MCF 10A (cell line): ENCODE measurements at regions not wholly inside any gene's neighbourhood (a gene's known extent, or its start where the extent isn't known, plus 50 kb on each side); places are given as distances from the start of the nearest gene placed in this dataset.

Experiments
- BruUV-seq: library from RNA; stranded (reverse); fragments of 400-500 nt; replicated peaks from 2 replicates; lab custom pipeline; 2021; lab: Mats Ljungman, UMichigan
- CTCF ChIA-PET: fragments of 300-600 bp; sonication (Branson Sonifier 250); formaldehyde crosslinking; extraction: SDS; loops from one replicate; lab custom pipeline; 2021; ENCODE audit warnings: antibody characterized with exemption, inconsistent platforms; lab: Yijun Ruan, JAX
- POLR2A ChIA-PET: fragments of 300-600, 350-650 bp; sonication (Branson Sonifier 250); formaldehyde crosslinking; extraction: SDS; loops from one replicate; lab custom pipeline; 2020; ENCODE audit warnings: antibody characterized with exemption, inconsistent platforms; lab: Yijun Ruan, JAX
- DNase-seq: peaks from one replicate; pipeline ENCODE4 v3.0.0-alpha.2; 2018; ENCODE audit not compliant: unreplicated experiment
- H3K27ac Mint-ChIP-seq: one replicate; pipeline ENCODE4 v1.8.0; 2022; ENCODE audit warnings: mild to moderate bottlenecking, low read depth, mixed read lengths; ENCODE audit not compliant: unreplicated experiment
- H3K27me3 Mint-ChIP-seq: one replicate; pipeline ENCODE4 v1.8.0; 2022; ENCODE audit warnings: mixed read lengths; ENCODE audit not compliant: insufficient read depth, unreplicated experiment
- H3K36me3 Mint-ChIP-seq: one replicate; pipeline ENCODE4 v1.8.0; 2022; ENCODE audit warnings: mild to moderate bottlenecking, moderate library complexity, mixed read lengths; ENCODE audit not compliant: insufficient read depth, unreplicated experiment
- H3K4me1 Mint-ChIP-seq: one replicate; pipeline ENCODE4 v1.8.0; 2022; ENCODE audit warnings: mixed read lengths; ENCODE audit not compliant: insufficient read depth, unreplicated experiment
- H3K4me3 Mint-ChIP-seq: one replicate; pipeline ENCODE4 v1.8.0; 2022; ENCODE audit warnings: mild to moderate bottlenecking, moderate library complexity, mixed read lengths; ENCODE audit not compliant: unreplicated experiment
- H3K9me3 Mint-ChIP-seq: one replicate; pipeline ENCODE4 v1.8.0; 2022; ENCODE audit warnings: mixed read lengths; ENCODE audit not compliant: unreplicated experiment
- intact Hi-C: fragments of 100-400 bp; cut with micrococcal nuclease; formaldehyde crosslinking; loops from 2 replicates; pipeline ENCODE4 v1.14.1; 2022
- TF ChIP-seq, protein P1 (sequence below): fragments of 200-600 bp; IDR thresholded peaks from one replicate; pipeline ENCODE4 v1.8.0; 2022; ENCODE audit warnings: antibody characterized with exemption, mild to moderate bottlenecking; ENCODE audit not compliant: unreplicated experiment

DNA sequence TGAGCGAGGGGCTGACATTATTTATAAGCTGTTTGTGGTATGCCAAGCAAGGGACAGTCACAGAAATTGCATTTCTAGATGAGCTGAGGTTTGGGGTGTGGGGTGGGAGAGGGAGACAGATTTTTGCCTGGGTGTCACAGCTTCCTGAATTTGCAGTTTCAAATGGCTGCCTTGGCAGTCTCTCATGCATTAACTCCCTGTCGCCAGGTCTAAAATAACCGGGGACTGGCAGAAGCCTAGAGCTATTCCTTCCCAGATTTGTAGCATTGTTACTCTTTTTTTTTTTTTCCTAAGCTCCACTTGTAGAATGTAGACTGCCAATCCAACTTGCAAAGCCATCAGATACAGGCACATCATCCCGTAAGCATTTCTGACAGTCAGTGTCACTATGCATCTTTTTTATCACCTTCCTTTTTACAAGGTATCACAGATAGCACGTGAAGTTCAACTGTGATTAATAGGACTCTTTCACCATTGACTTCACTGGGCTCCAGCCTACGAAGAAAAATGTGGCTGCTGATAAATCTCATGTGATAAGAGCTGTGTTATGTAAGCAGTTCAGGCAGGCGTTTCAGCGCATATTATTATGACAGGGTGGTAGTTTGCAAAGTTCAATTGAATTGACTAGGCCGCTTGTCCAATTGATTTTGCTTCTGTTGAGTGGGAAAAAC is 130.7 kb upstream of the CELF2 start:
- ChIA-PET POLR2A (no interaction called here), CTCF (interaction anchor here (0.6 to 0.7 kb wide), 4 partner anchors 29 to 510 kb away, joined by 3 to 4 read pairs (median 3); no protein-coding TSS in a partner anchor)
- H3K9me3 Mint-ChIP-seq, result peaks cover 22% of the 10 kb centered on the region
- no TSS peak for BruUV-seq
- no peaks in the 10 kb centered on the region for H3K27me3 Mint-ChIP-seq
- no peaks in the 10 kb centered on the region for H3K36me3 Mint-ChIP-seq
- TF ChIP-seq, protein P1, sequence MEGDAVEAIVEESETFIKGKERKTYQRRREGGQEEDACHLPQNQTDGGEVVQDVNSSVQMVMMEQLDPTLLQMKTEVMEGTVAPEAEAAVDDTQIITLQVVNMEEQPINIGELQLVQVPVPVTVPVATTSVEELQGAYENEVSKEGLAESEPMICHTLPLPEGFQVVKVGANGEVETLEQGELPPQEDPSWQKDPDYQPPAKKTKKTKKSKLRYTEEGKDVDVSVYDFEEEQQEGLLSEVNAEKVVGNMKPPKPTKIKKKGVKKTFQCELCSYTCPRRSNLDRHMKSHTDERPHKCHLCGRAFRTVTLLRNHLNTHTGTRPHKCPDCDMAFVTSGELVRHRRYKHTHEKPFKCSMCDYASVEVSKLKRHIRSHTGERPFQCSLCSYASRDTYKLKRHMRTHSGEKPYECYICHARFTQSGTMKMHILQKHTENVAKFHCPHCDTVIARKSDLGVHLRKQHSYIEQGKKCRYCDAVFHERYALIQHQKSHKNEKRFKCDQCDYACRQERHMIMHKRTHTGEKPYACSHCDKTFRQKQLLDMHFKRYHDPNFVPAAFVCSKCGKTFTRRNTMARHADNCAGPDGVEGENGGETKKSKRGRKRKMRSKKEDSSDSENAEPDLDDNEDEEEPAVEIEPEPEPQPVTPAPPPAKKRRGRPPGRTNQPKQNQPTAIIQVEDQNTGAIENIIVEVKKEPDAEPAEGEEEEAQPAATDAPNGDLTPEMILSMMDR, result no peak
- no peak overlapping the region for H3K4me3 Mint-ChIP-seq
- DNase-seq, result no peak
- H3K4me1 Mint-ChIP-seq, result peaks cover 8% of the 10 kb centered on the region
- intact Hi-C loops, result no loop called here
- H3K27ac Mint-ChIP-seq, result no peak overlapping the region

DNA sequence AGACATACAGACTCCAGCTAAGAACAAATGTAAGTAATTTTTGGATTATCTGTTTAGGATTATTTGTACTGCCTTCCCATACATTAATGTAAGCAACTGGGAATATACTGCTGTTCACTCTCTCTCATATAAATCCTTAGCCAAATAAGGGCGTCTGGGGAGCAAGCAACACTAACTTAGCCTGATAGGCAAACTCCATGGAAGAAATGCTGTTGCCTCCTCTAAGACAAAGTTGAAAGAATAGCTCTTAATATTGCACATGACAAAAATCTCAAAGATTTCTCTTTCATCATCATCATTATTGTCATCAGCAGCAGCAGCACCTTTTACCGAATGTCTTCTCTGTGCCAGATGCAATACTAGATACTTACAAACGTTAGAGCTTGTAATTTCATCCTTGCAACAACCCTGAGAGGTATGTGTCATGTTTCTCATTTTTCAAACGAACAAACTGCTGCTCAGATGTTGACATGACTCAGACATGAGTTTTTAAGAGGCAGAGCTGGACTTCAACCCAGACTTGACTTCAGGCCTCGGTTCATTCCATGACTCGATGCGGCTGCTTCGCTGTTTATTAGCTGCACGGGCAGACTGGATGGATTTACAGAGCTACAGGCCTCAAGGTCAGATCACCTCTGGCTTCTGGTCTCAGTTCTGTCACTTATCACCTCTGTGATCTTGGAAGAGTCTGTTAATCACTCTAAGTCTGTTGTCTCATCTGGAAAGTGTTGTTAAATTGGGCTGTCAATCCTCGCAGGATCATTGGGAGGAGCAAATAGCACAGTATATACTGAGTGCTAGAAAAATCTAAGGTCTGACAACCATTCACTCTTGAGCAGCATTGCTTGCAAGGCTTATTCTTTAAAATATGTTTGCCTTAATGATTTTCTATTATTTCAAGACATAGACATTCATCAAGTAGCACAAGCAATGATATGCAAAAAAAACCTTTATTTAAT is 126.3 kb upstream of the CELF2 start:
- H3K9me3 Mint-ChIP-seq, result peaks cover 11% of the 10 kb centered on the region
- H3K27me3 Mint-ChIP-seq, result no peaks in the 10 kb centered on the region
- no peak overlapping the region for H3K27ac Mint-ChIP-seq
- POLR2A ChIA-PET, result interaction anchor here (0.7 kb wide), 2 partner anchors 99 to 606 kb away, joined by 3 read pairs; no protein-coding TSS in a partner anchor
- TF ChIP-seq, protein P1, result no peak
- peak; percentile 45 for DNase-seq
- CTCF ChIA-PET, result no interaction called here
- peaks cover 8% of the 10 kb centered on the region for H3K4me1 Mint-ChIP-seq
- intact Hi-C loops, result no loop called here
- no TSS peak for BruUV-seq
- no peak overlapping the region for H3K4me3 Mint-ChIP-seq
- H3K36me3 Mint-ChIP-seq, result no peaks in the 10 kb centered on the region

DNA sequence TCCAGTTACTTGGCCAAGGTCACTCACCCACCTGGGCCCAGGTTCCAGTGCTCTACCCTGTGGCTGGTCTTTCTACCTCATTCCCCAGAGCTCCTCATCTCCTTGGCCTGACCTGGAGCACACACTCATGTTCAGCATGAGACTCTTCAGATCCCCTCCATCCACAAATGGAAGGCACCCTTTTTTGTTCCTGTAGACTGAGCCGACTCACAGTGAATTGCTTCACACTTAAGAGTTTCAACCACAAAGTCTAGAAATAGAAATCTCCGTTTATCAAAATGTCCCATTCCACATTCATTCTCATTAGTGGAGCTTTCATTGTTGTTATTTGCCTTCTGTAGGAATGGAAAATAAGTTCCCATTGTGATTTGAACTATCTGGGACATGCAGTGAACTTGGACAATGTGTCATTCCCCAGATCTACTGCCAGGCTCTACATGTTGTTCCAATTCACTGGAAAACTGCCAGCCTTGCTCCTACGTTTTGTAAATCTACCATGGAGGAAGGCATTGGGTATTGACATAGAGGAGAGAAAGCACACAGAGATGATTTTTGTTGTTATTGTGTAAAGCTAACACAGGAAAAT is 125.3 kb upstream of the CELF2 start:
- no TSS peak for BruUV-seq
- H3K9me3 Mint-ChIP-seq, result peaks cover 11% of the 10 kb centered on the region
- TF ChIP-seq, protein P1, result no peak
- H3K27ac Mint-ChIP-seq, result no peak overlapping the region
- peaks cover 13% of the 10 kb centered on the region for H3K4me1 Mint-ChIP-seq
- no peaks in the 10 kb centered on the region for H3K36me3 Mint-ChIP-seq
- H3K27me3 Mint-ChIP-seq, result no peaks in the 10 kb centered on the region
- no peak for DNase-seq
- no peak overlapping the region for H3K4me3 Mint-ChIP-seq
- POLR2A ChIA-PET, result no interaction called here
- CTCF ChIA-PET, result no interaction called here
- intact Hi-C loops, result no loop called here

DNA sequence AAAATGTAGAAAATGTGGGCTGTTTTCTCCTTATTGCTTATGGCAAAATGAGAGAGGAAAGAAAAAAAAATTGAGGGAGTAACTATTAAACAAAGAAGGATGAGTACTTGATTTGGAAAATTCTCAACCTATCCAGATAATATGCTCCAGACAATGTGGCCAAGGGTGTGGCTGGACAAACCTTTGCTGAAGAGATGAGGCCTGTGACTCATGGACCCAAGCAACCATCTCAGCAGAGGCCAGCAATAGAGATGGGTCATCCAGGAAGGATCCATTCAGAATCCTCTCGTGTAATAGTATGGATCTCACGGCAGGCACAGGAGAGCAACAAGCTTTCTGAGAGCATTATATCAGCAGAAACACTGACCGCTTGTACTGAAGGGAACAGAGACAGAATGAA is 120.3 kb upstream of the CELF2 start:
- TF ChIP-seq, protein P1, result no peak
- Mint-ChIP-seq H3K27ac (no peak overlapping the region), H3K4me3 (no peak overlapping the region), H3K4me1 (peaks cover 8% of the 10 kb centered on the region), H3K27me3 (no peaks in the 10 kb centered on the region), H3K36me3 (no peaks in the 10 kb centered on the region), H3K9me3 (peaks cover 11% of the 10 kb centered on the region)
- DNase-seq, result peak; percentile 11
- BruUV-seq, result no TSS peak
- CTCF ChIA-PET, result no interaction called here
- POLR2A ChIA-PET, result no interaction called here
- intact Hi-C loops, result no loop called here
